Trophoblast cell (in vitro differentiated cells and primary cell): ENCODE measurements at regions not wholly inside any gene's neighbourhood (a gene's known extent, or its start where the extent isn't known, plus 50 kb on each side); places are given as distances from the start of the nearest gene placed in this dataset.
"Not testable (repeated sequence)": the region's sequence is repeated elsewhere in the genome, so short reads cannot be mapped to it uniquely, and the experiment has no call there.

Source experiments
- DNase-seq, 2 donors: peaks; one replicate each; pipeline ENCODE4 v3.0.0-alpha.2; 2016
- H2AFZ ChIP-seq: 2 replicates; pipeline ENCODE4 v1.6.1; 2013; ENCODE audit warnings: low read length, moderate library complexity, mild to moderate bottlenecking; ENCODE audit not compliant: insufficient read depth, poor library complexity
- H2AK5ac ChIP-seq: 2 replicates; pipeline ENCODE4 v1.6.1; 2013; ENCODE audit warnings: mild to moderate bottlenecking, low read length
- H2BK120ac ChIP-seq: 2 replicates; pipeline ENCODE4 v1.6.1; 2013; ENCODE audit warnings: low read length, mild to moderate bottlenecking, moderate library complexity; ENCODE audit not compliant: insufficient read depth, poor library complexity
- H2BK12ac ChIP-seq: 2 replicates; pipeline ENCODE4 v1.6.1; 2013; ENCODE audit warnings: mild to moderate bottlenecking, low read length, moderate library complexity
- H2BK5ac ChIP-seq: 2 replicates; pipeline ENCODE4 v1.6.1; 2013; ENCODE audit warnings: low read length, low read depth, moderate library complexity, mild to moderate bottlenecking; ENCODE audit not compliant: poor library complexity
- H3K14ac ChIP-seq: 2 replicates; pipeline ENCODE4 v1.6.1; 2013; ENCODE audit warnings: mild to moderate bottlenecking, low read length
- H3K18ac ChIP-seq: 2 replicates; pipeline ENCODE4 v1.6.1; 2013; ENCODE audit warnings: mild to moderate bottlenecking, low read length
- H3K23ac ChIP-seq: 2 replicates; pipeline ENCODE4 v1.6.1; 2013; ENCODE audit warnings: low read length
- H3K27ac ChIP-seq: 2 replicates; pipeline ENCODE4 v1.5.1; 2013; ENCODE audit warnings: low read depth, mild to moderate bottlenecking, inconsistent platforms, low read length, moderate library complexity
- H3K27me3 ChIP-seq: 2 replicates; pipeline ENCODE4 v1.6.1; 2013; ENCODE audit warnings: inconsistent platforms, mild to moderate bottlenecking, low read length, moderate library complexity; ENCODE audit not compliant: insufficient read depth
- H3K36me3 ChIP-seq, 2 experiments: 1 replicate in 1 of 2; 2 replicates in 1 of 2; pipeline ENCODE4 v1.6.1; 2013; ENCODE audit warnings: low read length in 2 of 2, mild to moderate bottlenecking in 2 of 2, moderate library complexity in 1 of 2; ENCODE audit not compliant: insufficient read depth in 2 of 2, control insufficient read depth in 1 of 2
- H3K4ac ChIP-seq: 2 replicates; pipeline ENCODE4 v1.6.1; 2013; ENCODE audit warnings: low read depth, mild to moderate bottlenecking, low read length, moderate library complexity
- H3K4me1 ChIP-seq, 2 experiments: 1 replicate in 1 of 2; 2 replicates in 1 of 2; pipeline ENCODE4 v1.6.1; 2013; ENCODE audit warnings: low read length in 2 of 2, mild to moderate bottlenecking in 2 of 2, moderate library complexity in 1 of 2; ENCODE audit not compliant: insufficient read depth in 2 of 2, control insufficient read depth in 1 of 2
- H3K4me2 ChIP-seq: 2 replicates; pipeline ENCODE4 v1.6.1; 2013; ENCODE audit warnings: inconsistent platforms, mild to moderate bottlenecking, low read length, moderate library complexity
- H3K4me3 ChIP-seq: 2 replicates; pipeline ENCODE4 v1.5.1; 2013; ENCODE audit warnings: mild to moderate bottlenecking, low read depth, low read length, inconsistent platforms
- H3K79me1 ChIP-seq: one replicate; pipeline ENCODE4 v1.6.1; 2013; ENCODE audit warnings: low read length
- H3K79me2 ChIP-seq: 2 replicates; pipeline ENCODE4 v1.6.1; 2013; ENCODE audit warnings: low read length, mild to moderate bottlenecking; ENCODE audit not compliant: control insufficient read depth, insufficient read depth, poor library complexity
- H3K9ac ChIP-seq: 2 replicates; pipeline ENCODE4 v1.6.1; 2013; ENCODE audit warnings: mild to moderate bottlenecking, low read length
- H3K9me3 ChIP-seq: 2 replicates; pipeline ENCODE4 v1.6.1; 2013; ENCODE audit warnings: low read depth, mild to moderate bottlenecking, control low read depth, inconsistent platforms, low read length; ENCODE audit not compliant: insufficient read depth
- H4K12ac ChIP-seq: 2 replicates; pipeline ENCODE4 v1.6.1; 2013; ENCODE audit warnings: low read depth, mild to moderate bottlenecking, low read length, moderate library complexity
- H4K8ac ChIP-seq: 2 replicates; pipeline ENCODE4 v1.6.1; 2013; ENCODE audit warnings: low read depth, mild to moderate bottlenecking, low read length, moderate library complexity
- H4K91ac ChIP-seq: one replicate; pipeline ENCODE4 v1.6.1; 2013; ENCODE audit warnings: low read depth, mild to moderate bottlenecking, low read length, moderate library complexity
- WGBS: extraction: QIAGEN DNeasy Blood & Tissue Kit; methylation state at CpG from one replicate; pipeline ENCODE4 v1.1.7; 2013; ENCODE audit warnings: missing lambda C conversion rate; ENCODE audit not compliant: insufficient read length, insufficient coverage; ENCODE audit errors: extremely low coverage; 5-methylcytosine and 5-hydroxymethylcytosine counted together

- H3K79me1 ChIP-seq: no peaks in the 10 kb centered on the region
- H3K36me3 ChIP-seq: no peaks in the 10 kb centered on the region
- no peak overlapping the region for H3K27ac ChIP-seq
- H4K8ac ChIP-seq: no peak overlapping the region
- no peak overlapping the region for H3K18ac ChIP-seq
- H2BK5ac ChIP-seq: no peak overlapping the region
- H4K91ac ChIP-seq: no peak overlapping the region
- H2BK12ac ChIP-seq: no peak overlapping the region
- H2BK120ac ChIP-seq: no peak overlapping the region
- no peaks in the 10 kb centered on the region for H3K79me2 ChIP-seq
- no peak overlapping the region for H3K4ac ChIP-seq
- no CpG with 5 or more reads among the region's 4 CpGs for WGBS
- H3K23ac ChIP-seq: no peak overlapping the region
- H3K27me3 ChIP-seq: no peaks in the 10 kb centered on the region
- H3K14ac ChIP-seq: no peak overlapping the region
- DNase-seq: peak; percentile 11 to 58
- H3K4me2 ChIP-seq: no peak overlapping the region
- H2AK5ac ChIP-seq: no peak overlapping the region
- H3K9ac ChIP-seq: no peak overlapping the region
- no peak overlapping the region for H2AFZ ChIP-seq
- no peaks in the 10 kb centered on the region for H3K9me3 ChIP-seq
- H3K4me1 ChIP-seq: no peaks in the 10 kb centered on the region
- H4K12ac ChIP-seq: no peak overlapping the region
- no peak overlapping the region for H3K4me3 ChIP-seq
Measured at GRCh38 chr14:21852061-21852664, 178.5 kb upstream of the OR4E1 start.

GRCh38 chr14:21846902-21847301, 173.3 kb upstream of the OR4E1 start:
- not testable (repeated sequence) for H4K91ac ChIP-seq, H2BK120ac ChIP-seq, H3K9ac ChIP-seq, H2BK5ac ChIP-seq, H3K27me3 ChIP-seq, H2BK12ac ChIP-seq, H2AK5ac ChIP-seq, H3K27ac ChIP-seq, H4K12ac ChIP-seq, H3K4me3 ChIP-seq, H4K8ac ChIP-seq, H3K14ac ChIP-seq, H3K79me2 ChIP-seq, H3K23ac ChIP-seq, DNase-seq, H3K4ac ChIP-seq, H3K4me1 ChIP-seq, H2AFZ ChIP-seq, H3K18ac ChIP-seq, H3K36me3 ChIP-seq, H3K79me1 ChIP-seq, H3K9me3 ChIP-seq, H3K4me2 ChIP-seq
- no CpG with 5 or more reads among the region's 11 CpGs for WGBS

GRCh38 chr14:21846227-21846885, 172.7 kb upstream of the OR4E1 start:
- no peak overlapping the region for H3K23ac ChIP-seq
- H3K36me3 ChIP-seq: no peaks in the 10 kb centered on the region
- H3K14ac ChIP-seq: no peak overlapping the region
- DNase-seq: peak; percentile 11 to 50
- H3K4me3 ChIP-seq: no peak overlapping the region
- H3K18ac ChIP-seq: no peak overlapping the region
- no peak overlapping the region for H3K27ac ChIP-seq
- no peak overlapping the region for H3K4ac ChIP-seq
- no peak overlapping the region for H2AK5ac ChIP-seq
- no peaks in the 10 kb centered on the region for H3K79me2 ChIP-seq
- H3K9ac ChIP-seq: no peak overlapping the region
- H4K8ac ChIP-seq: no peak overlapping the region
- no peaks in the 10 kb centered on the region for H3K79me1 ChIP-seq
- no CpG with 5 or more reads among the region's 13 CpGs for WGBS
- H2BK5ac ChIP-seq: no peak overlapping the region
- no peaks in the 10 kb centered on the region for H3K27me3 ChIP-seq
- no peak overlapping the region for H3K4me2 ChIP-seq
- no peak overlapping the region for H2BK12ac ChIP-seq
- no peaks in the 10 kb centered on the region for H3K9me3 ChIP-seq
- no peak overlapping the region for H2AFZ ChIP-seq
- no peak overlapping the region for H4K12ac ChIP-seq
- no peak overlapping the region for H2BK120ac ChIP-seq
- no peak overlapping the region for H4K91ac ChIP-seq
- no peaks in the 10 kb centered on the region for H3K4me1 ChIP-seq

GRCh38 chr14:21840765-21841164, 167.1 kb upstream of the OR4E1 start:
- H3K9ac ChIP-seq: no peak overlapping the region
- no peaks in the 10 kb centered on the region for H3K27me3 ChIP-seq
- no peak overlapping the region for H4K12ac ChIP-seq
- no peak overlapping the region for H2BK5ac ChIP-seq
- no peaks in the 10 kb centered on the region for H3K4me1 ChIP-seq
- no peak overlapping the region for H3K4me3 ChIP-seq
- H3K36me3 ChIP-seq: no peaks in the 10 kb centered on the region
- no peak overlapping the region for H3K14ac ChIP-seq
- no peak overlapping the region for H4K91ac ChIP-seq
- 100% methylated on average over 1 of the region's 4 CpGs for WGBS
- H3K9me3 ChIP-seq: no peaks in the 10 kb centered on the region
- H3K23ac ChIP-seq: no peak overlapping the region
- H2AFZ ChIP-seq: no peak overlapping the region
- H3K27ac ChIP-seq: no peak overlapping the region
- H3K4ac ChIP-seq: no peak overlapping the region
- H3K79me1 ChIP-seq: no peaks in the 10 kb centered on the region
- H2AK5ac ChIP-seq: no peak overlapping the region
- H3K79me2 ChIP-seq: no peaks in the 10 kb centered on the region
- no peak for DNase-seq
- H3K18ac ChIP-seq: no peak overlapping the region
- no peak overlapping the region for H4K8ac ChIP-seq
- no peak overlapping the region for H3K4me2 ChIP-seq
- no peak overlapping the region for H2BK120ac ChIP-seq
- H2BK12ac ChIP-seq: no peak overlapping the region
